Activated CD8-positive, alpha-beta T cell treated with anti-CD3 and anti-CD28 coated beads for 36 hours (primary cell): ENCODE measurements at regions not wholly inside any gene's neighbourhood (a gene's known extent, or its start where the extent isn't known, plus 50 kb on each side); places are given as distances from the start of the nearest gene placed in this dataset.

ENCODE experiments used
- ATAC-seq: fragments of 200-7000 bp; cut with Tn5 transposase; one replicate; pipeline ENCODE4 v1.10.0; 2021; ENCODE audit warnings: mild to moderate bottlenecking, moderate library complexity
- CTCF ChIA-PET: fragments of 350-600 bp; sonication (Branson Sonifier 250); formaldehyde crosslinking; loops from one replicate; lab custom pipeline; 2021; ENCODE audit warnings: antibody characterized with exemption; lab: Charles Lee
- POLR2A ChIA-PET: fragments of 350-600 bp; sonication (Branson Sonifier 250); formaldehyde crosslinking; loops from one replicate; lab custom pipeline; 2021; ENCODE audit warnings: antibody characterized with exemption; lab: Charles Lee
- DNase-seq: peaks from one replicate; pipeline ENCODE4 v3.0.0-alpha.2; 2020
- H3K27ac Mint-ChIP-seq: one replicate; pipeline ENCODE4 v1.8.0; 2021; ENCODE audit warnings: mild to moderate bottlenecking, mixed read lengths
- H3K27me3 Mint-ChIP-seq: one replicate; pipeline ENCODE4 v1.8.0; 2021; ENCODE audit warnings: mixed read lengths
- H3K36me3 Mint-ChIP-seq: one replicate; pipeline ENCODE4 v1.8.0; 2021; ENCODE audit warnings: low read depth, mixed read lengths
- H3K4me1 Mint-ChIP-seq: one replicate; pipeline ENCODE4 v1.8.0; 2021; ENCODE audit warnings: low read depth, mixed read lengths
- H3K4me3 Mint-ChIP-seq: one replicate; pipeline ENCODE4 v1.8.0; 2021; ENCODE audit warnings: mild to moderate bottlenecking, moderate library complexity, mixed read lengths
- H3K9me3 Mint-ChIP-seq: one replicate; pipeline ENCODE4 v1.8.0; 2021; ENCODE audit warnings: mixed read lengths
- intact Hi-C: fragments of 100-400 bp; cut with micrococcal nuclease; formaldehyde crosslinking; loops from one replicate; pipeline ENCODE4 v1.10.0; 2022
- TF ChIP-seq, protein P1 (sequence below): fragments of 200-600 bp; IDR thresholded peaks from one replicate; pipeline ENCODE4 v1.8.0; 2022; ENCODE audit warnings: antibody characterized with exemption, mild to moderate bottlenecking

DNA sequence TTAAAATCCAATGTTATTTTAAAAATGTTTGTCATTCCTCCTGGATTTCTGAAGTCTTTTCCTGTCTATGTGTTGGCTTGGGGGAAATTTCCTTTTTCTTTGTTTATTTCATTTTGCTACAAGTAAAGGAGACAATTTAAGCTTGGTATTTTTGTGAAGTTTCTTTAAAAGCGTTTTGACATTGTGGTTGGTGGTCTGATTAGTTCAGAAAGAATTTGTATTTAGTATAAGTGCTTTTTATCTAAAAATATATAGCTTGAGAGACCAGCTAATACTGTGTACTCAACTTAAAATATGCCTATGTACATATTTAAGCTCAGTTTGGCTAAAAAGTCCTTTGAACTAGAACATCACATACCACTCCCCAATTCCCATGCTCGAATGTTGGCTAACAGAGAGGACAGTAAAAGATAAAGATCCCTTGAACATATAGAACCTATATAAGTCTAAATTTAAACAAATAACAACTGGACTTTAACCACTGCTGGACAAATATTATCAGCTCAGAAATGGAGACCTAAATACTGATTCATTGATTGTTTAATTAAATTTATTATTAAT lies 237.6 kb downstream of the TLE4 start:
- H3K4me3 Mint-ChIP-seq: no peak overlapping the region
- ChIA-PET CTCF (no interaction called here), POLR2A (no interaction called here)
- no peak overlapping the region for H3K27ac Mint-ChIP-seq
- DNase-seq (no peak), ATAC-seq (no peak)
- no peaks in the 10 kb centered on the region for H3K9me3 Mint-ChIP-seq
- no peaks in the 10 kb centered on the region for H3K27me3 Mint-ChIP-seq
- TF ChIP-seq, protein P1, sequence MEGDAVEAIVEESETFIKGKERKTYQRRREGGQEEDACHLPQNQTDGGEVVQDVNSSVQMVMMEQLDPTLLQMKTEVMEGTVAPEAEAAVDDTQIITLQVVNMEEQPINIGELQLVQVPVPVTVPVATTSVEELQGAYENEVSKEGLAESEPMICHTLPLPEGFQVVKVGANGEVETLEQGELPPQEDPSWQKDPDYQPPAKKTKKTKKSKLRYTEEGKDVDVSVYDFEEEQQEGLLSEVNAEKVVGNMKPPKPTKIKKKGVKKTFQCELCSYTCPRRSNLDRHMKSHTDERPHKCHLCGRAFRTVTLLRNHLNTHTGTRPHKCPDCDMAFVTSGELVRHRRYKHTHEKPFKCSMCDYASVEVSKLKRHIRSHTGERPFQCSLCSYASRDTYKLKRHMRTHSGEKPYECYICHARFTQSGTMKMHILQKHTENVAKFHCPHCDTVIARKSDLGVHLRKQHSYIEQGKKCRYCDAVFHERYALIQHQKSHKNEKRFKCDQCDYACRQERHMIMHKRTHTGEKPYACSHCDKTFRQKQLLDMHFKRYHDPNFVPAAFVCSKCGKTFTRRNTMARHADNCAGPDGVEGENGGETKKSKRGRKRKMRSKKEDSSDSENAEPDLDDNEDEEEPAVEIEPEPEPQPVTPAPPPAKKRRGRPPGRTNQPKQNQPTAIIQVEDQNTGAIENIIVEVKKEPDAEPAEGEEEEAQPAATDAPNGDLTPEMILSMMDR: no peak
- H3K36me3 Mint-ChIP-seq: no peaks in the 10 kb centered on the region
- intact Hi-C loops: no loop called here
- H3K4me1 Mint-ChIP-seq: peaks cover 22% of the 10 kb centered on the region

DNA sequence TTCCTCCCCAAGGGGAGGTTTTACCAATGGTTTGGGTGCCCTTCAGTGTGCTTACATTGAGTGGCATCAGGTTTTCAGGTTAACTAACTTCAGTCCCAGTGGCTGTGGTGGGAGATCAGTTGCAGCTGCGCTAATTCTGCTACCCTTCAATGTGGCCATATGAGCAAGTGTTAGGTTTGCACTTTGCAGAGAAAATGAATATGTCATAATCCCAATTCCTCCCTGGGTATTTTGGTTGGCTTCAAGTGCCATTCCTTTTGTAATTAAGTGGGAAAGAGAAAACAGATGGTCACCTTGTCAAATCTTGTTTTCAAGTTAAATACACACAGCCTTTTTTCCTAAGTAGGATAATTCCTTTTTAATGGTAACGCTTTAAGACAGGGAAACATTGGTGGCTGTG lies 236.2 kb downstream of the TLE4 start:
- no peaks in the 10 kb centered on the region for H3K36me3 Mint-ChIP-seq
- H3K9me3 Mint-ChIP-seq: no peaks in the 10 kb centered on the region
- ATAC-seq: no peak
- H3K4me1 Mint-ChIP-seq: peaks cover 13% of the 10 kb centered on the region
- no peaks in the 10 kb centered on the region for H3K27me3 Mint-ChIP-seq
- ChIA-PET POLR2A (no interaction called here), CTCF (no interaction called here)
- intact Hi-C loops: no loop called here
- no peak overlapping the region for H3K4me3 Mint-ChIP-seq
- DNase-seq: no peak
- no peak overlapping the region for H3K27ac Mint-ChIP-seq
- TF ChIP-seq, protein P1: no peak

GRCh38 chr9:79806086-79806485 lies 234.3 kb downstream of the TLE4 start:
- Mint-ChIP-seq H3K9me3 (no peaks in the 10 kb centered on the region), H3K36me3 (no peaks in the 10 kb centered on the region), H3K27me3 (no peaks in the 10 kb centered on the region), H3K27ac (no peak overlapping the region), H3K4me1 (no peaks in the 10 kb centered on the region), H3K4me3 (no peak overlapping the region)
- ATAC-seq (no peak), DNase-seq (no peak)
- TF ChIP-seq, protein P1: no peak
- ChIA-PET CTCF (no interaction called here), POLR2A (no interaction called here)
- intact Hi-C loops: no loop called here

DNA sequence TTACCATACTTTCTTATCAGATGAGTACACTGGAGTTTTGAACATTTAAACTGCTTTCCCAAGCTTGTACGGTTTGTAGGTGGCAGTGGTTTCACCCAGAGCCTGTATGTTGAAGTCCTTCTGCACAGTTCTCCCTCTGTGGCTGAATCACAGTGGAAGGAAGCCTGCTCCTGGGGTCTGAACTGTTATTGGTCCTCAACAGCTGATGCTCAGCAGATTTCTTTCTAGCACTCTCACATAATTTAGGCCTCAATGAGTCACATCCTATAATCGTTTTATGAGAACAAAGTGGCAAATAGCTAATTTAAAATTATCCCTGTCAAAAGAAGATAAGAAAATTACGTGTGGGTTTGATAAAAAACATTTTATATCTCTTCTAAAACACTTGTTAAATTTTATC lies 229.7 kb downstream of the TLE4 start:
- TF ChIP-seq, protein P1: no peak
- no peaks in the 10 kb centered on the region for H3K4me1 Mint-ChIP-seq
- no peaks in the 10 kb centered on the region for H3K27me3 Mint-ChIP-seq
- no peak overlapping the region for H3K27ac Mint-ChIP-seq
- ChIA-PET POLR2A (no interaction called here), CTCF (no interaction called here)
- intact Hi-C loops: no loop called here
- no peaks in the 10 kb centered on the region for H3K9me3 Mint-ChIP-seq
- DNase-seq: no peak
- ATAC-seq: no peak
- no peak overlapping the region for H3K4me3 Mint-ChIP-seq
- no peaks in the 10 kb centered on the region for H3K36me3 Mint-ChIP-seq

DNA sequence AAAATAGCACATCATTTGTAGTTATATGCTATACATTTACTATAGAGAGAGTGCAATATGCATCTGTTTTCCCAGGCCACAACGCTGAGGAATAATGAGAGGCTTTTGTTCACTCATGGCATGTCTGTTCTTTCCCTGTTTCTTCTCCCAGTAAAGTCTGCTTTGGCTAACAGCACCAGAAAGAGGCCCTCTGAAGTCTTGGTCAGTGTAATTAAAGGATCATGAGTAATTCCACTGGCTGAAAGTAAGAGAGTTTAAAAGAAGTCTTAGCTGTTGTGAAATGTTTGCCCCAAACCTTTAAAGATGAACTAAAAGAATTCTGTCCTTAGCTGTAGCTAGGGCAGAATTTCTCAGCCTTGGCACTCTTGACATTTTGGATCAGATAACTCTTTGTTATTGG lies 228.8 kb downstream of the TLE4 start:
- intact Hi-C loops: no loop called here
- H3K4me3 Mint-ChIP-seq: no peak overlapping the region
- no peaks in the 10 kb centered on the region for H3K9me3 Mint-ChIP-seq
- no peak for DNase-seq
- no peak for ATAC-seq
- no peaks in the 10 kb centered on the region for H3K27me3 Mint-ChIP-seq
- H3K36me3 Mint-ChIP-seq: no peaks in the 10 kb centered on the region
- no peaks in the 10 kb centered on the region for H3K4me1 Mint-ChIP-seq
- no peak overlapping the region for H3K27ac Mint-ChIP-seq
- POLR2A ChIA-PET: no interaction called here
- CTCF ChIA-PET: no interaction called here
- TF ChIP-seq, protein P1: no peak
